ENCODE measurements at regions not wholly inside any gene's neighbourhood (a gene's known extent, or its start where the extent isn't known, plus 50 kb on each side); places are given as distances from the start of the nearest gene placed in this dataset.

DNA sequence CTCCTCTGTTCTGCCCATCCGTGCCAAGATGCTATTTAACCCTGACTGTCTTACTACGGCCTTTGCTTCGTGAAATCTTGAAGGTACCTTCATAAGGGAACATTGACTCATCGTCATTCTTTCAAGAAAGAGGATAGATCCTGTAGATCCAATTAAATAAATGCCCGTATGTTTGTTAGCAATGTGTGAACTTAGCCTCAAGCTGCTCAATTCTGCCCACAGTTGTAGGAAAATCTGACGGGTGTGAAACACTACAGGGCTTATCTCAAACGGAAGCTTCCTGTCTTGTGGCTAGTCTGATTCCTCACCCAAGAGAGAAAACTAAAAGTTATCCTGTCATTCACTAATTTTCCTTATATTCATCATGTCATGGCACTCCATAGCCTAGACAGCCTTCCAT, 168.0 kb upstream of the TBX3 start:
- TF ChIP-seq ISL1 (CRISPR knock-in tag; IDR thresholded peaks at IDR 0.05) = no peak
- TF ChIP-seq, protein P1, sequence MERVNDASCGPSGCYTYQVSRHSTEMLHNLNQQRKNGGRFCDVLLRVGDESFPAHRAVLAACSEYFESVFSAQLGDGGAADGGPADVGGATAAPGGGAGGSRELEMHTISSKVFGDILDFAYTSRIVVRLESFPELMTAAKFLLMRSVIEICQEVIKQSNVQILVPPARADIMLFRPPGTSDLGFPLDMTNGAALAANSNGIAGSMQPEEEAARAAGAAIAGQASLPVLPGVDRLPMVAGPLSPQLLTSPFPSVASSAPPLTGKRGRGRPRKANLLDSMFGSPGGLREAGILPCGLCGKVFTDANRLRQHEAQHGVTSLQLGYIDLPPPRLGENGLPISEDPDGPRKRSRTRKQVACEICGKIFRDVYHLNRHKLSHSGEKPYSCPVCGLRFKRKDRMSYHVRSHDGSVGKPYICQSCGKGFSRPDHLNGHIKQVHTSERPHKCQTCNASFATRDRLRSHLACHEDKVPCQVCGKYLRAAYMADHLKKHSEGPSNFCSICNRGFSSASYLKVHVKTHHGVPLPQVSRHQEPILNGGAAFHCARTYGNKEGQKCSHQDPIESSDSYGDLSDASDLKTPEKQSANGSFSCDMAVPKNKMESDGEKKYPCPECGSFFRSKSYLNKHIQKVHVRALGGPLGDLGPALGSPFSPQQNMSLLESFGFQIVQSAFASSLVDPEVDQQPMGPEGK (CRISPR knock-in tag; IDR thresholded peaks at IDR 0.05; ENCODE audit: borderline replicate concordance) = no peak
- TF ChIP-seq ESRRG (CRISPR knock-in tag; IDR thresholded peaks at IDR 0.05) = no peak
- no peak for TF ChIP-seq ZFP30 (CRISPR knock-in tag; IDR thresholded peaks at IDR 0.05)
- no peak for TF ChIP-seq ARNTL (CRISPR knock-in tag; IDR thresholded peaks at IDR 0.05; ENCODE audit: borderline replicate concordance, low read depth)
- no peak for TF ChIP-seq BACH2 (CRISPR knock-in tag; IDR thresholded peaks at IDR 0.05; ENCODE audit: borderline replicate concordance)
